ENCODE measurements at regions not wholly inside any gene's neighbourhood (a gene's known extent, or its start where the extent isn't known, plus 50 kb on each side); places are given as distances from the start of the nearest gene placed in this dataset.

DNA sequence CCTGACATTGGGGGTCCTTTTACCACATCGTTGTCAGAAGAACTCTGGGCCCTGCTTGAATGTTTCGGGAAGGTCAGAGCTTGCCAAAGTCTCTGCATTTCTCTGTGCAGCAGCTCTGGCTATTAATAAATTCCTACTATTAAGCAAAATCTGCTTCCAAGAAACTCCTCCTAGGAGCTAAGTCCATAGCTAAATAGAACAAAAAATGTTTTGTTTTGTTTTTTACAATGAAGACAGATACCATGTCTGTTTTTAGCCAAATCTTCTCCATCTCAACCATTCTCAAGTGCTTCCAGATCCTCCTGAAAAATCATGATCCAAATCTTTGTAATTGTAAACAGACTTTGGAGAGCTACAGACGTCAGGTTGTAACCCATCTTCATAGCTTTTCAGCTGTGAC, 161.6 kb downstream of the SPATA18 start:
- TF ChIP-seq LEF1 (IDR thresholded peaks at IDR 0.05; ENCODE audit: borderline replicate concordance), result no peak
- TF ChIP-seq BHLHE40 (IDR thresholded peaks at IDR 0.05; ENCODE audit: borderline replicate concordance), result no peak
- TF ChIP-seq HDGF (IDR thresholded peaks at IDR 0.05; ENCODE audit: borderline replicate concordance), result no peak
- TF ChIP-seq FOXM1 (IDR thresholded peaks at IDR 0.05; ENCODE audit: borderline replicate concordance), result no peak
- TF ChIP-seq SUZ12 (IDR thresholded peaks at IDR 0.05), result no peak
- TF ChIP-seq SP1 (IDR thresholded peaks at IDR 0.05), result no peak
- TF ChIP-seq TARDBP (IDR thresholded peaks at IDR 0.05), result no peak
- TF ChIP-seq, protein P1, sequence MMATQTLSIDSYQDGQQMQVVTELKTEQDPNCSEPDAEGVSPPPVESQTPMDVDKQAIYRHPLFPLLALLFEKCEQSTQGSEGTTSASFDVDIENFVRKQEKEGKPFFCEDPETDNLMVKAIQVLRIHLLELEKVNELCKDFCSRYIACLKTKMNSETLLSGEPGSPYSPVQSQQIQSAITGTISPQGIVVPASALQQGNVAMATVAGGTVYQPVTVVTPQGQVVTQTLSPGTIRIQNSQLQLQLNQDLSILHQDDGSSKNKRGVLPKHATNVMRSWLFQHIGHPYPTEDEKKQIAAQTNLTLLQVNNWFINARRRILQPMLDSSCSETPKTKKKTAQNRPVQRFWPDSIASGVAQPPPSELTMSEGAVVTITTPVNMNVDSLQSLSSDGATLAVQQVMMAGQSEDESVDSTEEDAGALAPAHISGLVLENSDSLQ (IDR thresholded peaks at IDR 0.05), result no peak
